Ureter (tissue), 1 donor: ENCODE measurements at regions not wholly inside any gene's neighbourhood (a gene's known extent, or its start where the extent isn't known, plus 50 kb on each side); places are given as distances from the start of the nearest gene placed in this dataset.

Source experiments
- DNase-seq: peaks from one replicate; pipeline ENCODE4 v3.0.0-alpha.2; 2020; ENCODE audit warnings: low spot score
- donor health status: DM: yes; HTN: yes; CAD: no.

- DNase-seq = no peak
These were observed 82.0 kb upstream of the PDZRN3 start for GRCh38 chr3:73706771-73707170.

DNA sequence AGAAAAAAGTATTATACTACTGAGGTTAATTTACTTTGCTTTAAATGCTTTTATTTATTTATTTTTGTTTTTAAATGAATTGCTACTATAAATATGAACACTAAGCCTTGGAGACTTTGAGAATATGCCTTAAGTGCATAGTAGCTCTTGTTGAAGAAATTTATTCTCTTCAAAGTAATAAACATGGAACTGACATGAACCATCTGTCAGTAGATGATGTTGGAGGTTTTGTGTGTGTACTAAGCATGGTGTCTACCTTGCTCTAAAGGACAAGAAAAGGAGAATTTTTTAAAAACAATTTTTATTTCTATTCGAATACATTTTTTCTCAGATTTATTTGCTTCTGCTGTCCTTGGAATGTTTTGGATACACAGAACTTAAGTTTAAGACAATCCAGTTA lies 81.1 kb upstream of the PDZRN3 start:
- no peak for DNase-seq

- no peak for DNase-seq
These were observed 74.6 kb upstream of the PDZRN3 start for GRCh38 chr3:73699327-73699726.

DNA sequence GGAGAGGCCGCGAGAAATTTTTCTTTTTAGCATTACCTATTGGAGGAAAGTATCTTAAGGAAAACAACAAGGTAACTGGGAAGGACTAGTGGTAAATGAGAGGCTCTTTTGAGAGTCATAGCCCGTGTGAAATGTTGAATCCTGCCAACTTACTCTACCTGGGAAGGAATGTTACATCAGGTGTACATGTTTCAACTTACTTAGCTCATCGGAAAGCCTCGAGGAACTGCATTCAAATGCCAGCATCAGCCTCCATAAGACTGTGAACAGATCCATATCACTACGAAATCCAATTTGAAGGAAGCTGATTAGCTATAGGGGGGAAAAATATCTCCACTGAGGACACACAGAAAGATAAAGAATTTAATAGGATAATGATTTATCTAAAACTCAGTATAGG lies 72.3 kb upstream of the PDZRN3 start:
- DNase-seq = no peak

- no peak for DNase-seq
These were observed 71.1 kb upstream of the PDZRN3 start for GRCh38 chr3:73695841-73696240.

- no peak for DNase-seq
These were observed 70.4 kb upstream of the PDZRN3 start for GRCh38 chr3:73694983-73695757.

- no peak for DNase-seq
These were observed 62.6 kb upstream of the PDZRN3 start for GRCh38 chr3:73687106-73688004.

- no peak for DNase-seq
These were observed 60.3 kb upstream of the PDZRN3 start for GRCh38 chr3:73685061-73685460.

DNA sequence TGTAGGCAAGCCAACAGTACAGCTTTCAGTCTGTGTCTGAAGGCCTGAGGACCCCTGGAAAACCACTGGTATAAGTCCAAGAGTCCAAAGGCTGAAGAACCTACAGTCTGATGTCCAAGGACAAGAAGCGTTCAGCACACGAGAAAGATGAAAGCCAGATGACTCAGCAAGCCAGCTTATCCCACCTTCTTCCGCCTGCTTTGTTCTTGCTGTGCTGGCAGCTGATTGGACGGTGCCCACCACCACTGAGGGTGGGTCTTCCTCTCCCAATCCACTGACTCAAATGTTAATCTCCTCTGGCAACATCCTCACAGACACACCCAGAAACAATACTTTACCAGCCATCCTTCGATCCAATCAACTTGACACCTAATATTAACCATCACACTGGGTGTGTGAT lies 59.0 kb upstream of the PDZRN3 start:
- no peak for DNase-seq

GRCh38 chr3:73681610-73682009 lies 56.9 kb upstream of the PDZRN3 start:
- DNase-seq = no peak

GRCh38 chr3:73681198-73681597 lies 56.5 kb upstream of the PDZRN3 start:
- DNase-seq = no peak

DNA sequence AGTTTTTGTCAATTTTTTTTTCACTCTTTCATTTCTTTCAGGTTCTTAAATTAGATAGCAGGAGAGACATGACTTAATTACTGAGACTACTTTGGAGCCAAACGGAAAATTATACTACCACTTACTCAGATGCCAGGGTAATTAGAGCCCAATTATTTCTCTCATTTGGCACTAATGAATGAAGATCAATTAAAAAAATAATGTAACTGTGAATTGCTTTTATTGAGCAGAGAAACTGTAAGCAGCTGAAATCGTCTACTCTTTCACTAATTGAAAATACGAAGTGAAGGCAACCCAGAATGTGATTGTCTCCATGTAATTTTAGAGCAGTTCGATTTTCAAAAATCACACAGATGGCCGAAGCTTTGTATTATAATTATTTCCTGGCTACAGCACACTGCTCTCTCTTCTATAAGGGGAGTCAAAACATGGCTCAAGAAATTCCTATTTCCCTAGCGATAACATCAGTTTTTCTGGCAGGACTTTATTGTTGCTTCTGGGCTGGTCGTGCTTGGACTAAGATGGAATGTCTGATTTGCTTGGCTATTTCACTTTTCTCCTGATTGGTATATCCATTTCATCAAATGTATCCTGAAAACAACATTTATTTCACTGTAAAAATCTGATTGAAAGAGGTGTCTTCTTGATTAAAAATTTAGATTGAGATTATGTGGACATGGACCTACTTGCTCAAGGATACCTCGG lies 55.8 kb upstream of the PDZRN3 start:
- no peak for DNase-seq

- no peak for DNase-seq
These were observed 52.7 kb upstream of the PDZRN3 start for GRCh38 chr3:73677336-73678024.
